PFSK-1 (cell line): ENCODE measurements at regions not wholly inside any gene's neighbourhood (a gene's known extent, or its start where the extent isn't known, plus 50 kb on each side); places are given as distances from the start of the nearest gene placed in this dataset.

Experiments used
- FOXP2 ChIP-seq: optimal IDR thresholded peaks from 2 replicates; pipeline ENCODE3; 2011; ENCODE audit warnings: borderline replicate concordance, control low read depth, inconsistent platforms; ENCODE audit not compliant: insufficient read depth; ENCODE audit errors: extremely low read length, extremely low read depth
- POLR2AphosphoS5 ChIP-seq: IDR thresholded peaks from 2 replicates; pipeline ENCODE4 v1.6.1; 2012; ENCODE audit warnings: low read depth, mild to moderate bottlenecking, control low read depth, low read length, moderate library complexity
- REST ChIP-seq, 2 experiments: IDR thresholded peaks; 2 replicates each; pipeline versions ENCODE4 v1.6.1 to v1.8.0; 2011 to 2012; ENCODE audit warnings: low read depth in 2 of 2, low read length in 2 of 2, control low read depth in 1 of 2, inconsistent platforms in 1 of 2, mild to moderate bottlenecking in 1 of 2, moderate library complexity in 1 of 2; ENCODE audit not compliant: insufficient read depth in 1 of 2
- SIN3A ChIP-seq: IDR thresholded peaks from 2 replicates; pipeline ENCODE4 v1.6.1; 2012; ENCODE audit warnings: mild to moderate bottlenecking, low read length, moderate library complexity, borderline replicate concordance; ENCODE audit not compliant: insufficient read depth
- TAF1 ChIP-seq: IDR thresholded peaks from 2 replicates; pipeline ENCODE4 v1.6.1; 2012; ENCODE audit warnings: low read length, control low read depth, borderline replicate concordance; ENCODE audit not compliant: insufficient read depth

- no peak for TF ChIP-seq TAF1
- no peak for TF ChIP-seq SIN3A
- no peak for TF ChIP-seq REST (IDR thresholded peaks at IDR 0.05; ENCODE audit: insufficient read depth in 1 of 2, low read depth in 2 of 2, low read length in 2 of 2)
- TF ChIP-seq FOXP2 = no peak
- TF ChIP-seq POLR2AphosphoS5 = no peak
These were observed 59.4 kb upstream of the ABCB5 start for GRCh38 chr7:20556091-20556490.

GRCh38 chr7:20557116-20557515, 58.4 kb upstream of the ABCB5 start:
- TF ChIP-seq FOXP2 = no peak
- no peak for TF ChIP-seq TAF1
- no peak for TF ChIP-seq SIN3A
- TF ChIP-seq REST (IDR thresholded peaks at IDR 0.05; ENCODE audit: insufficient read depth in 1 of 2, low read depth in 2 of 2, low read length in 2 of 2) = no peak
- no peak for TF ChIP-seq POLR2AphosphoS5

- TF ChIP-seq REST (IDR thresholded peaks at IDR 0.05; ENCODE audit: insufficient read depth in 1 of 2, low read depth in 2 of 2, low read length in 2 of 2) (no peak), SIN3A (no peak), TAF1 (no peak), FOXP2 (no peak), POLR2AphosphoS5 (no peak)
These were observed 56.3 kb upstream of the ABCB5 start for GRCh38 chr7:20558963-20559716.

GRCh38 chr7:20559883-20560282, 55.6 kb upstream of the ABCB5 start:
- no peak for TF ChIP-seq FOXP2
- no peak for TF ChIP-seq TAF1
- no peak for TF ChIP-seq POLR2AphosphoS5
- TF ChIP-seq SIN3A = no peak
- no peak for TF ChIP-seq REST (IDR thresholded peaks at IDR 0.05; ENCODE audit: insufficient read depth in 1 of 2, low read depth in 2 of 2, low read length in 2 of 2)
